Right lobe of liver (tissue), 6 donors: ENCODE measurements at regions not wholly inside any gene's neighbourhood (a gene's known extent, or its start where the extent isn't known, plus 50 kb on each side); places are given as distances from the start of the nearest gene placed in this dataset.

Source experiments
- ATAC-seq, 4 donors: fragments of 200-7000 bp; cut with Tn5 transposase; one replicate each; pipeline ENCODE4 v1.9.1; 2020; ENCODE audit warnings: mild to moderate bottlenecking in 4 of 4, moderate library complexity in 4 of 4
- DNase-seq, 3 donors: peaks; one replicate each; pipeline ENCODE4 v3.0.0-alpha.2; 2020
- H3K27ac ChIP-seq, 3 donors: fragments of 200-600 bp; one replicate each; pipeline ENCODE4 v1.8.0; 2022
- H3K27me3 ChIP-seq, 2 donors: fragments of 200-600 bp; one replicate each; pipeline ENCODE4 v1.8.0; 2022
- H3K36me3 ChIP-seq, 4 donors: fragments of 200-600 bp; sonication (generic) in 1 of 4; one replicate each; pipeline versions ENCODE4 v1.5.1 to v1.8.0; 2017 to 2022; ENCODE audit warnings: control low read depth in 1 of 4
- H3K4me1 ChIP-seq, 4 donors: fragments of 200-600 bp; sonication (generic) in 1 of 4; one replicate each; pipeline versions ENCODE4 v1.5.1 to v1.8.0; 2017 to 2022; ENCODE audit warnings: control low read depth in 1 of 4
- H3K4me3 ChIP-seq, 3 donors: fragments of 200-600 bp; one replicate each; pipeline ENCODE4 v1.8.0; 2022
- H3K9me3 ChIP-seq, 4 donors: fragments of 200-600 bp; sonication (generic) in 1 of 4; one replicate each; pipeline versions ENCODE4 v1.5.1 to v1.8.0; 2017 to 2022; ENCODE audit warnings: control low read depth in 1 of 4
- POLR2A ChIP-seq: fragments of 450-650 bp; IDR thresholded peaks from one replicate; pipeline ENCODE4 v1.6.1; 2017; ENCODE audit warnings: antibody characterized with exemption, mild to moderate bottlenecking
- WGBS: methylation state at CpG from one replicate; pipeline ENCODE4 v1.1.6; 2018; ENCODE audit warnings: low coverage, low lambda C conversion rate; ENCODE audit not compliant: insufficient coverage; ENCODE audit errors: missing lambda C conversion rate; 5-methylcytosine and 5-hydroxymethylcytosine counted together
- intact Hi-C, 2 donors: fragments of 100-400 bp; cut with DNase I; formaldehyde crosslinking; loops; one replicate each; pipeline versions ENCODE4 v1.11.2 to v1.14.1; 2022
- TF ChIP-seq, protein P1 (sequence below), 4 donors: fragments of 200-600 bp in 3 of 4; fragments of 450-650 bp in 1 of 4; IDR thresholded peaks; one replicate each; pipeline versions ENCODE4 v1.5.1 to v1.8.0; 2016 to 2022; ENCODE audit warnings: antibody characterized with exemption in 4 of 4, mild to moderate bottlenecking in 2 of 4
- donor health status: DM: no; HTN: yes; CAD: no.
- donor health status: DM: no; HTN: no; CAD: no.
- donor health status: DM: no; HTN: no; CAD: no.
- donor health status: DM: no; HTN: yes; CAD: no.
- donor health status: DM: no; HTN: yes; CAD: no.

DNA sequence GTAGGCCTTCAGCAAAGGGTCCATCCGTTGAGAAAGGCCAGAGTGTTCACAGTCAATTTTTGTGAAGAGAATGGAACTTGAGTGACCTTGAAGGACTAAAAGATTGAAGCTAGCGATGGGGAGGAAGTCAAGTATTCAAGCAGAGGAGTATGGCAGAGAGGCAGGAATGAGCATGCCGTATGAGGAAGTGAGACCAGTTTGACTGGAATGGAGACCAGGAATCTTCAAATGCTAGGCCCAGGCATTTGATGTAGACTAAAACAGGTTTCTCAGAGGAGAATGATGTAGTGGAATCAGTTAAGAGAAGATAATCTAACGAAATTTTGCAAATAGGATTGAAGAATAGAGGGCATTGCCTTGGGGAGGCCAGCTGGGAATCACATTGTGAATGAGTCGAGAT, 90.4 kb upstream of the SEMA6A start:
- Histone ChIP-seq H3K27me3 (no peaks in the 10 kb centered on the region), H3K36me3 (no peaks in the 10 kb centered on the region), H3K27ac (no peak overlapping the region), H3K9me3 (no peaks in the 10 kb centered on the region), H3K4me3 (no peak overlapping the region), H3K4me1 (no peaks in the 10 kb centered on the region)
- DNase-seq: no peak
- no peak for ATAC-seq
- intact Hi-C loops: no loop called here
- TF ChIP-seq POLR2A: no peak
- TF ChIP-seq, protein P1, sequence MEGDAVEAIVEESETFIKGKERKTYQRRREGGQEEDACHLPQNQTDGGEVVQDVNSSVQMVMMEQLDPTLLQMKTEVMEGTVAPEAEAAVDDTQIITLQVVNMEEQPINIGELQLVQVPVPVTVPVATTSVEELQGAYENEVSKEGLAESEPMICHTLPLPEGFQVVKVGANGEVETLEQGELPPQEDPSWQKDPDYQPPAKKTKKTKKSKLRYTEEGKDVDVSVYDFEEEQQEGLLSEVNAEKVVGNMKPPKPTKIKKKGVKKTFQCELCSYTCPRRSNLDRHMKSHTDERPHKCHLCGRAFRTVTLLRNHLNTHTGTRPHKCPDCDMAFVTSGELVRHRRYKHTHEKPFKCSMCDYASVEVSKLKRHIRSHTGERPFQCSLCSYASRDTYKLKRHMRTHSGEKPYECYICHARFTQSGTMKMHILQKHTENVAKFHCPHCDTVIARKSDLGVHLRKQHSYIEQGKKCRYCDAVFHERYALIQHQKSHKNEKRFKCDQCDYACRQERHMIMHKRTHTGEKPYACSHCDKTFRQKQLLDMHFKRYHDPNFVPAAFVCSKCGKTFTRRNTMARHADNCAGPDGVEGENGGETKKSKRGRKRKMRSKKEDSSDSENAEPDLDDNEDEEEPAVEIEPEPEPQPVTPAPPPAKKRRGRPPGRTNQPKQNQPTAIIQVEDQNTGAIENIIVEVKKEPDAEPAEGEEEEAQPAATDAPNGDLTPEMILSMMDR (IDR thresholded peaks at IDR 0.05): no peak
- 40% methylated on average over 3 of the region's 5 CpGs for WGBS

DNA sequence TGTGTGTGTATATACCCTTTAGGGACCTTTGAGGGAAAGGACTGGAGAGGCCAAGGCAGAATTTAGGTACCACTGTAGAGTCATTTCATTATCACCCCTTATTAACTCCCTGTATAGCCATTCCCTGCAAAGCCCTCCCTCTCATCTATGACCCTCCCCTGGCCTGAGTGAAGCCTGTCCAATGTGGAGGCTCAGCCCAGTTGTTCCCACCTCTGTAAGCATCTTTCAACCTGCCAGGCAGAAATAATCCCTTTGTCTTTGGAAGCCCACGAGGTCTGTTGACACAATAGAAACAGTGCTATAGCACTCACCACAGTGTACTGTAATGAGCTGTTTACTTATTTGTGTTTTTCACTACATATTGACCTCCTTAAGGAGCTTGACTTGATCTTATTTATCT, 88.5 kb upstream of the SEMA6A start:
- 31% methylated on average over 1 of the region's 1 CpG for WGBS
- Histone ChIP-seq H3K4me1 (no peaks in the 10 kb centered on the region), H3K4me3 (no peak overlapping the region), H3K27me3 (no peaks in the 10 kb centered on the region), H3K27ac (no peak overlapping the region), H3K36me3 (no peaks in the 10 kb centered on the region), H3K9me3 (no peaks in the 10 kb centered on the region)
- DNase-seq (no peak), ATAC-seq (no peak)
- TF ChIP-seq POLR2A: no peak
- TF ChIP-seq, protein P1 (IDR thresholded peaks at IDR 0.05): no peak
- intact Hi-C loops: no loop called here

DNA sequence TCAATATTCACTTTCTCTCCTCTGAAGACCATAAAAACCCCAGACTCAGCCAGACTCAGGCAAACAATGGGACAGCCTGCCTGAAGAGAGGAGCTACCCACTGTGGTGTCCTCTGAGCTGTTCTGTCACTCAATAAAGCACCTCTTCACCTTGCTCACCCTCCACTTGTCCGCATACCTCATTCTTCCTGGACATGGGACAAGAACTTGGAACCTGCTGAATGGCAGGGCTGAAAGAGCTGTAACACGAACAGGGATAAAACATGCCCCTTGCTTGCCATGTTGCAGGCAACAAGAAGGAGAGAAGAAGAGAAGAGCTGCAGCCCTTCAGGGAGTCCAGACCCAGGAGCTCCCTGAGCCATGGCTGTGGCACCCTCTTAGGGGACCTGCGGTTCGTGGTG, 86.8 kb upstream of the SEMA6A start:
- WGBS: 0% methylated on average over 1 of the region's 4 CpGs
- H3K4me3 ChIP-seq: no peak overlapping the region
- intact Hi-C loops: no loop called here

DNA sequence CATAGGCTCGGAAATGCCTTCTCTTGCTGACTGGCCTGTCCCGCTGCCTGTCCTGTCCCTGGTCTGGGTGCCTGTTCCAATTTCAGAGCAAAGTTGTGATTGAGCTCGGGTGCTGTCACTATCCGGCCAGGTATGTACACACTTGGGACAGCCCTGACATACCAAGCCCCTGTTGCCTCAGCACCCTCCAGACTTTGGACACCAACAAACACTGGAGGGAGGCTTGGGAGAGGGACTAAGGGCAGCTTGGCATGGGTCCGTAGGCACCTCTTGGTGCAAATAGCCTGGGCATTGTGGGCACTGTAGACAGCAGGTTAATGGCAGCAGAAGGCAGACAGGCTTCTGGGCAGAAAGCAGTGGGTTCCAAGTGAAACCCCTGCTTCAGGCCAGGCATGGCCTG, 86.3 kb upstream of the SEMA6A start:
- no peaks in the 10 kb centered on the region for H3K9me3 ChIP-seq
- H3K27me3 ChIP-seq: no peaks in the 10 kb centered on the region
- H3K27ac ChIP-seq: no peak overlapping the region
- ATAC-seq (no peak), DNase-seq (no peak)
- no peaks in the 10 kb centered on the region for H3K36me3 ChIP-seq
- H3K4me1 ChIP-seq: no peaks in the 10 kb centered on the region
- WGBS: no CpG with 5 or more reads among the region's 5 CpGs
- intact Hi-C loops: no loop called here
- H3K4me3 ChIP-seq: no peak overlapping the region
- TF ChIP-seq POLR2A: no peak
- TF ChIP-seq, protein P1 (IDR thresholded peaks at IDR 0.05): no peak

More for the DNA sequence above, 86.8 kb upstream of the SEMA6A start:
- no peak for TF ChIP-seq POLR2A
- TF ChIP-seq, protein P1 (IDR thresholded peaks at IDR 0.05): no peak
- Histone ChIP-seq H3K4me1 (no peaks in the 10 kb centered on the region), H3K36me3 (no peaks in the 10 kb centered on the region), H3K9me3 (no peaks in the 10 kb centered on the region), H3K27ac (no peak overlapping the region), H3K27me3 (no peaks in the 10 kb centered on the region)
- ATAC-seq: no peak
- no peak for DNase-seq

DNA sequence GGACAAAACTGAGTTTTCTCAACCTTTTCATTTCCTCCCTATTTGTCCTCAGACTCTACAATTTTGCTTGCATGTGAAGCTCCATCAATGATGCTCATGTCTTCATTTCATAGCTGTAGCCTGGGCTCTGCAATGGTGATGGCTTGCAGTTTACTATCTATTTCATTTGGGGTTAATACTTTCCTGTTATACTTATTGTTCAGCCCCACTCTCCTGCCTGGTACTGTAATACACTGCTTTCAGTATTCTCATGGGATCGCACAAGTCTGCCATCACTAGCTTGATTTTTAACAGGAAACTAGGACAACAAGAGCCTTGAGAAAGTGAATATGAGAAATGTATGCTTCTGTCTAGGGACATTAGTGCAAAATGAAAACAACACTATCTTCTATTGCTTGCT, 84.2 kb upstream of the SEMA6A start:
- ATAC-seq (no peak), DNase-seq (no peak)
- TF ChIP-seq, protein P1 (IDR thresholded peaks at IDR 0.05): no peak
- no peak for TF ChIP-seq POLR2A
- no peaks in the 10 kb centered on the region for H3K27me3 ChIP-seq
- no peak overlapping the region for H3K27ac ChIP-seq
- intact Hi-C loops: no loop called here
- H3K9me3 ChIP-seq: no peaks in the 10 kb centered on the region
- WGBS: 63% methylated on average over 1 of the region's 1 CpG
- H3K36me3 ChIP-seq: no peaks in the 10 kb centered on the region
- H3K4me3 ChIP-seq: no peak overlapping the region
- H3K4me1 ChIP-seq: no peaks in the 10 kb centered on the region
